ENCODE measurements at regions not wholly inside any gene's neighbourhood (a gene's known extent, or its start where the extent isn't known, plus 50 kb on each side); places are given as distances from the start of the nearest gene placed in this dataset.

DNA sequence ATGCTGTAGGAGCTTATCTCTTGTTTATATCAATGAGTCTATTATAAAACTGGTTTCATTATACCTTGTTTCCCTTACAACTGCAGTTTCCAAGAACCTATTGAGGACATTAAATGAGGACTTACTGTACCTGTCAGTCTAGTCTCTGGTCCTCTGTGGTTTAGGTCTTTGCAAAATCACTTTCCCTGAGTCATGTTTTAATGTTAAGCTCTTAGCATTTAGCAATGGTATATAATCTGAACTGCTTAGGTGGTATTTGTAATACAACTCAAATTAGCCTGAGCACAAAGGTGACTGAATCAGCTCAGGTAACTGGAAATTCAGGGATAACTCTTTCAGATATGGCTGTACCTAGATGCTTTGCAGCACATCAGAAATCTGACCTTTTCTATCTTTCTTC, 418.3 kb upstream of the SPRED2 start:
- TF ChIP-seq, protein P1, sequence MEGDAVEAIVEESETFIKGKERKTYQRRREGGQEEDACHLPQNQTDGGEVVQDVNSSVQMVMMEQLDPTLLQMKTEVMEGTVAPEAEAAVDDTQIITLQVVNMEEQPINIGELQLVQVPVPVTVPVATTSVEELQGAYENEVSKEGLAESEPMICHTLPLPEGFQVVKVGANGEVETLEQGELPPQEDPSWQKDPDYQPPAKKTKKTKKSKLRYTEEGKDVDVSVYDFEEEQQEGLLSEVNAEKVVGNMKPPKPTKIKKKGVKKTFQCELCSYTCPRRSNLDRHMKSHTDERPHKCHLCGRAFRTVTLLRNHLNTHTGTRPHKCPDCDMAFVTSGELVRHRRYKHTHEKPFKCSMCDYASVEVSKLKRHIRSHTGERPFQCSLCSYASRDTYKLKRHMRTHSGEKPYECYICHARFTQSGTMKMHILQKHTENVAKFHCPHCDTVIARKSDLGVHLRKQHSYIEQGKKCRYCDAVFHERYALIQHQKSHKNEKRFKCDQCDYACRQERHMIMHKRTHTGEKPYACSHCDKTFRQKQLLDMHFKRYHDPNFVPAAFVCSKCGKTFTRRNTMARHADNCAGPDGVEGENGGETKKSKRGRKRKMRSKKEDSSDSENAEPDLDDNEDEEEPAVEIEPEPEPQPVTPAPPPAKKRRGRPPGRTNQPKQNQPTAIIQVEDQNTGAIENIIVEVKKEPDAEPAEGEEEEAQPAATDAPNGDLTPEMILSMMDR (IDR thresholded peaks at IDR 0.05; ENCODE audit: insufficient read depth, low read length, poor library complexity, severe bottlenecking) = no peak
- no peak for TF ChIP-seq EZH2phosphoT487 (conservative IDR thresholded peaks at IDR 0.05; ENCODE audit: low read length)
